ENCODE measurements at regions not wholly inside any gene's neighbourhood (a gene's known extent, or its start where the extent isn't known, plus 50 kb on each side); places are given as distances from the start of the nearest gene placed in this dataset.

GRCh38 chr14:89743828-89744227 lies 210.7 kb downstream of the EFCAB11 start:
- DNase-seq = no peak
- no peak overlapping the region for H3K27ac ChIP-seq
- no peaks in the 10 kb centered on the region for H3K27me3 ChIP-seq
- H3K4me3 ChIP-seq = no peak overlapping the region
- H3K4me1 ChIP-seq = no peaks in the 10 kb centered on the region
- no peaks in the 10 kb centered on the region for H3K9me3 ChIP-seq
- H3K36me3 ChIP-seq = no peaks in the 10 kb centered on the region
- TF ChIP-seq CTCF (IDR thresholded peaks at IDR 0.05) = no peak
- intact Hi-C loops (cut with DNase I; ENCODE audit: low total_unique reads) = no loop called here

GRCh38 chr14:89740241-89740640 lies 214.3 kb downstream of the EFCAB11 start:
- Histone ChIP-seq H3K36me3 (no peaks in the 10 kb centered on the region), H3K4me3 (no peak overlapping the region), H3K4me1 (no peaks in the 10 kb centered on the region), H3K27ac (no peak overlapping the region), H3K27me3 (no peaks in the 10 kb centered on the region), H3K9me3 (no peaks in the 10 kb centered on the region)
- no peak for DNase-seq
- intact Hi-C loops (cut with DNase I; ENCODE audit: low total_unique reads) = no loop called here
- no peak for TF ChIP-seq CTCF (IDR thresholded peaks at IDR 0.05)

GRCh38 chr14:89736881-89737280 lies 217.6 kb downstream of the EFCAB11 start:
- Histone ChIP-seq H3K9me3 (peaks cover 0 to 4% (median 0%) of the 10 kb centered on the region in 3 donors), H3K27ac (no peak overlapping the region), H3K4me1 (no peaks in the 10 kb centered on the region), H3K36me3 (no peaks in the 10 kb centered on the region), H3K27me3 (no peaks in the 10 kb centered on the region), H3K4me3 (no peak overlapping the region)
- TF ChIP-seq CTCF (IDR thresholded peaks at IDR 0.05) = no peak
- DNase-seq = no peak
- intact Hi-C loops (cut with DNase I; ENCODE audit: low total_unique reads) = no loop called here

- H3K4me3 ChIP-seq = no peak overlapping the region
- intact Hi-C loops (cut with DNase I; ENCODE audit: low total_unique reads) = no loop called here
- H3K27ac ChIP-seq = no peak overlapping the region
- no peaks in the 10 kb centered on the region for H3K36me3 ChIP-seq
- no peaks in the 10 kb centered on the region for H3K27me3 ChIP-seq
- no peaks in the 10 kb centered on the region for H3K4me1 ChIP-seq
- peaks cover 0 to 4% (median 0%) of the 10 kb centered on the region in 3 donors for H3K9me3 ChIP-seq
- DNase-seq = no peak
- no peak for TF ChIP-seq CTCF (IDR thresholded peaks at IDR 0.05)
Measured at GRCh38 chr14:89731396-89731933, 223.1 kb downstream of the EFCAB11 start.

GRCh38 chr14:89730687-89731086 lies 223.8 kb downstream of the EFCAB11 start:
- no peak overlapping the region for H3K27ac ChIP-seq
- H3K4me1 ChIP-seq = no peaks in the 10 kb centered on the region

More at GRCh38 chr14:89730687-89731086, 223.8 kb downstream of the EFCAB11 start:
- no peak overlapping the region for H3K4me3 ChIP-seq
- no peak for DNase-seq
- intact Hi-C loops (cut with DNase I; ENCODE audit: low total_unique reads) = no loop called here
- TF ChIP-seq CTCF (IDR thresholded peaks at IDR 0.05) = no peak
- H3K27me3 ChIP-seq = no peaks in the 10 kb centered on the region
- H3K36me3 ChIP-seq = no peaks in the 10 kb centered on the region
- peaks cover 0 to 4% (median 0%) of the 10 kb centered on the region in 3 donors for H3K9me3 ChIP-seq

Measured in tibial artery (tissue), 4 donors.